OCI-LY7 (cell line): ENCODE measurements at regions not wholly inside any gene's neighbourhood (a gene's known extent, or its start where the extent isn't known, plus 50 kb on each side); places are given as distances from the start of the nearest gene placed in this dataset.

Experiments used
- EZH2phosphoT487 ChIP-seq: fragments of 200-600 bp; sonication (generic); IDR thresholded peaks from 2 replicates; pipeline ENCODE4 v1.6.1; 2018; ENCODE audit warnings: low read depth, borderline replicate concordance, mild to moderate bottlenecking, mixed run types, antibody characterized with exemption, low read length, moderate library complexity, mixed read lengths
- TF ChIP-seq, protein P1 (sequence below): fragments of 200-600 bp; sonication (generic); conservative IDR thresholded peaks from 2 replicates; pipeline ENCODE4 v1.5.1; 2014; ENCODE audit warnings: mild to moderate bottlenecking, antibody characterized with exemption, low read length, moderate library complexity, mixed read lengths

DNA sequence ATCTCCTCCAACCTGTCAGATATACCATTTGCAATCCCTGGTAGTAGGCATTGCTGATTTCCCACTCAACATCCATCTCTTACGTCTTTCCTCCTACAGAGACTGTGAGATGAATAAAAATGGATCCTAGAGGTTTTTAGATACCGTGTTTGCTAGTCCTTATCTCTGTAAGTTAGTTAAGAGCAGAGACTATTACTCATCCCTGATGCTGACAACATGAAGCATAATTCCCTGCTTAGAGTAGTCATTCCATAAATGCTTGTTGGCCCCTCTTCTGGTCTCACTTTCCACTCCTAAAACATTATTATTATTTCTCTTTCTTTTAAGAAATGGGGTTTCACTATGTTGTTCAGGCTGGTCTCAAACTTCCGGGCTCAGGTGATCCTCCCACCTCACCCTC is 136.2 kb downstream of the RTP4 start:
- TF ChIP-seq EZH2phosphoT487 = no peak
- TF ChIP-seq, protein P1, sequence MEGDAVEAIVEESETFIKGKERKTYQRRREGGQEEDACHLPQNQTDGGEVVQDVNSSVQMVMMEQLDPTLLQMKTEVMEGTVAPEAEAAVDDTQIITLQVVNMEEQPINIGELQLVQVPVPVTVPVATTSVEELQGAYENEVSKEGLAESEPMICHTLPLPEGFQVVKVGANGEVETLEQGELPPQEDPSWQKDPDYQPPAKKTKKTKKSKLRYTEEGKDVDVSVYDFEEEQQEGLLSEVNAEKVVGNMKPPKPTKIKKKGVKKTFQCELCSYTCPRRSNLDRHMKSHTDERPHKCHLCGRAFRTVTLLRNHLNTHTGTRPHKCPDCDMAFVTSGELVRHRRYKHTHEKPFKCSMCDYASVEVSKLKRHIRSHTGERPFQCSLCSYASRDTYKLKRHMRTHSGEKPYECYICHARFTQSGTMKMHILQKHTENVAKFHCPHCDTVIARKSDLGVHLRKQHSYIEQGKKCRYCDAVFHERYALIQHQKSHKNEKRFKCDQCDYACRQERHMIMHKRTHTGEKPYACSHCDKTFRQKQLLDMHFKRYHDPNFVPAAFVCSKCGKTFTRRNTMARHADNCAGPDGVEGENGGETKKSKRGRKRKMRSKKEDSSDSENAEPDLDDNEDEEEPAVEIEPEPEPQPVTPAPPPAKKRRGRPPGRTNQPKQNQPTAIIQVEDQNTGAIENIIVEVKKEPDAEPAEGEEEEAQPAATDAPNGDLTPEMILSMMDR = no peak
